HFFc6 (cell line): ENCODE measurements at regions not wholly inside any gene's neighbourhood (a gene's known extent, or its start where the extent isn't known, plus 50 kb on each side); places are given as distances from the start of the nearest gene placed in this dataset.
"Not testable (repeated sequence)": the region's sequence is repeated elsewhere in the genome, so short reads cannot be mapped to it uniquely, and the experiment has no call there.

Experiments used
- DNase-seq: peaks from one replicate; pipeline ENCODE4 v3.0.0-alpha.2; 2018
- H3K27ac Mint-ChIP-seq: 2 replicates; pipeline ENCODE4 v1.8.0; 2020; ENCODE audit warnings: mild to moderate bottlenecking, mixed read lengths
- H3K27me3 Mint-ChIP-seq: 2 replicates; pipeline ENCODE4 v1.8.0; 2021; ENCODE audit warnings: mild to moderate bottlenecking, moderate library complexity, mixed read lengths; ENCODE audit not compliant: insufficient read depth
- H3K36me3 Mint-ChIP-seq: 2 replicates; pipeline ENCODE4 v1.8.0; 2021; ENCODE audit warnings: low read depth, mixed read lengths
- H3K4me1 Mint-ChIP-seq: 2 replicates; pipeline ENCODE4 v1.8.0; 2020; ENCODE audit warnings: low read depth, mixed read lengths
- H3K4me3 Mint-ChIP-seq: 2 replicates; pipeline ENCODE4 v1.8.0; 2020; ENCODE audit warnings: mild to moderate bottlenecking, moderate library complexity, mixed read lengths
- H3K9me3 Mint-ChIP-seq: 2 replicates; pipeline ENCODE4 v1.8.0; 2020; ENCODE audit warnings: mild to moderate bottlenecking, mixed read lengths

DNA sequence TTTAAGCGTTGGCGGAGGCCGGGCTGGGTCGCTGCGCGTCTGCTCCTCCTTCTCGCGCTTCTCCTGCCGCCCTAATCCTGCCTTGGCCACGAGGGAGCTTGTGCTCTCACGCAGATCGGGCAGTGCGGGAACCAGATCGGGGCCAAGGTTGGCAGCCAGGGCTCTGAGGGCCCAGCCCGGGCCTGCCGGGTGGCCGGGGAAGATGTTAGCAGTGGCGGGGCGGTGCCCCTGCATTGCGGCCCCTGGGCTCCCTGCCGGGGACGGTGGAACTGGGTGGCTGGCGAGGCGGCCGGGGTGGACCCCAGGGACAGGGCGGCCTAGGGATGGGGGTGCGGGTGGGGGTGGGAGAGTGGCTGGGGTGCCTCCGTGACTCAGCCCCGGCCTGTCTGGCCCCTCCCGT is 297.4 kb downstream of the CACNA1B start:
- not testable (repeated sequence) for H3K36me3 Mint-ChIP-seq, DNase-seq, H3K9me3 Mint-ChIP-seq, H3K27me3 Mint-ChIP-seq, H3K4me1 Mint-ChIP-seq, H3K4me3 Mint-ChIP-seq, H3K27ac Mint-ChIP-seq

DNA sequence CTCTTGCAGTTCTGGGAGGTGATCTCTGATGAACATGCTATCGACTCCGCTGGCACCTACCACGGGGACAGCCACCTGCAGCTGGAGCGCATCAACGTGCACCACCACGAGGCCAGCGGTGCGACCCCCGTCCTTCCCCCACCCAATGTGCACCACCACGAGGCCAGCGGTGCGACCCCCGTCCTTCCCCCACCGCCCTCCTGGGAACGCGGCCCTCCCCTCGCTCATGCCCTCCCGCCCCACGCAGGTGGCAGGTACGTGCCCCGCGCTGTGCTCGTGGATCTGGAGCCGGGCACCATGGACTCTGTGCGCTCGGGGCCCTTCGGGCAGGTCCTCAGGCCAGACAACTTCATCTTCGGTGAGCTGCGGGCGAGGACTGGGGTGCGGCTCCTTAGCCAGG is 297.8 kb downstream of the CACNA1B start:
- not testable (repeated sequence) for H3K9me3 Mint-ChIP-seq, DNase-seq, H3K4me1 Mint-ChIP-seq, H3K4me3 Mint-ChIP-seq, H3K36me3 Mint-ChIP-seq, H3K27me3 Mint-ChIP-seq, H3K27ac Mint-ChIP-seq

DNA sequence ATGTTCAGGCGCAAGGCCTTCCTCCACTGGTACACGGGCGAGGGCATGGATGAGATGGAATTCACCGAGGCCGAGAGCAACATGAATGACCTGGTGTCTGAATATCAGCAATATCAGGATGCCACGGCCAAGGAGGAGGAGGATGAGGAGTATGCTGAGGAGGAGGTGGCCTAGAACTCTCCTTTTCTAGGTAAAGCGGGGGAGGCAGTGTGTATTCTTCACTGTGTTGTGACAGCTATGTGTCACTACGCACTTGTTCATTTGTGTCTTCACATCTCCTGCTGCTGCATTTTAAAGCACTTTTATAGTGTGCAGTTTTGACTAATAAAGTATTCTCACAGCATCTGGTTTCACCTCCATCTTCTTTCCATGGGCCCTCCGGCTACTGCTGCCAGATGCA is 299.5 kb downstream of the CACNA1B start:
- H3K36me3 Mint-ChIP-seq = not testable (repeated sequence)

DNA sequence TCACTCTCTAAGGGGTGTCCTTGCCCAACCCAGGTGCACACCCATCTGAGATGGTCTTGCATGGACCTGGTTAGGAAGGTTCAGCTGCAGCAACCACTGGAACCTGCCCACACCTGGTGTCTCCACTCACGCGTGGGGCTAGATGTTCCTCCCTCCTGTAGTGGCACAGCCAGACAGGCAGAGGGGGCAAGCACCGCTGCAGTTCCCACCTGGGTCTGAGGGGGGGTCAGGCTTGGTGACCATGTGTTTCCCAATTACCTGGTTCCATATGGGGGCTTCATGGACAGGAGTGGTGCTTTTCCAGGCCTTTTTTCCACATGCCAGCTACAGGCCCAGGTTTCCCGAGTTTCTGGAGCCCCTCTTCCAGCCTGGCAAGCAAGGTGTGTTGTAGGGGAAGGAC is 301.4 kb downstream of the CACNA1B start:
- H3K4me3 Mint-ChIP-seq, H3K27ac Mint-ChIP-seq, H3K4me1 Mint-ChIP-seq, H3K9me3 Mint-ChIP-seq, H3K27me3 Mint-ChIP-seq, DNase-seq, H3K36me3 Mint-ChIP-seq: not testable (repeated sequence)

More for the DNA sequence above, 299.5 kb downstream of the CACNA1B start:
- not testable (repeated sequence) for DNase-seq, H3K9me3 Mint-ChIP-seq, H3K27ac Mint-ChIP-seq, H3K4me1 Mint-ChIP-seq, H3K27me3 Mint-ChIP-seq, H3K4me3 Mint-ChIP-seq

DNA sequence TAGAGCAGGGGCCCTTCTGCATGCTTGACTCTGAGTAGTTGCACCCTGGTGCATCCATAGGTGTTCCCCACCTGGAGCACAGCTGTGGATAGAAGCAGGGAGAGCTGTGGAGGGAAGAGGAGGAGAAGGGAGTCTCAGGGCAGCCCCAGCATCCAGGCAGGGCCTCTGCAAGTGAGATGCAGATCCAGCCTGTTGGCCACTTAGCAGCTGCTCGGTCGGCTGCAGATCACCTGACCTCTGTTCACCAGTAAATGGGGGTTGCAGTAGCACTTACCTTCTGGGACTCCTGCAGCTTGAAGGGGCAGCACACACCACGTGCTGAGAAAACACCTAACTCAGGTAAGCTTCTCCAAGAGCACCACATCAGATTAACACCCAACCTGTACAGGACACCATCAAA is 302.1 kb downstream of the CACNA1B start:
- not testable (repeated sequence) for H3K27me3 Mint-ChIP-seq, H3K36me3 Mint-ChIP-seq, DNase-seq, H3K4me1 Mint-ChIP-seq, H3K9me3 Mint-ChIP-seq, H3K4me3 Mint-ChIP-seq, H3K27ac Mint-ChIP-seq

DNA sequence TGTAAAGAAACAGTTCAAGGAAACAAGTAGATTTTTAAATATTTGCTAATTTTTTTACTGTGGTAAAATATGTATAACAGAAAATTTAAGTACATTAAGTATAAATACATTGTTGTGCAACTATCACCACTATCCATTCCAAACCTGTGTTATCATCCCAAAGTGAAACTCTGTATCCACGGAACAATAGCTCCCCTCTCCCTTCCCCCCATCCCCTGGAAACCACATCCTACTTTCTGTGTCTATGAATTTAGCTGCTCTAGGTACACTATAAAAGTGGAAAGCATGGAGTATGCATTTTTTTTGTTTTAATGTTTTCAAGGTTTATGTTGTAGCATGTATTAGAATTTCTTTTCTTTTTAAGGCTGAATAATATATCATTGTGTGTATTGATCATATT is 304.4 kb downstream of the CACNA1B start:
- not testable (repeated sequence) for H3K4me3 Mint-ChIP-seq, H3K36me3 Mint-ChIP-seq, H3K4me1 Mint-ChIP-seq, H3K27ac Mint-ChIP-seq, DNase-seq, H3K9me3 Mint-ChIP-seq, H3K27me3 Mint-ChIP-seq

DNA sequence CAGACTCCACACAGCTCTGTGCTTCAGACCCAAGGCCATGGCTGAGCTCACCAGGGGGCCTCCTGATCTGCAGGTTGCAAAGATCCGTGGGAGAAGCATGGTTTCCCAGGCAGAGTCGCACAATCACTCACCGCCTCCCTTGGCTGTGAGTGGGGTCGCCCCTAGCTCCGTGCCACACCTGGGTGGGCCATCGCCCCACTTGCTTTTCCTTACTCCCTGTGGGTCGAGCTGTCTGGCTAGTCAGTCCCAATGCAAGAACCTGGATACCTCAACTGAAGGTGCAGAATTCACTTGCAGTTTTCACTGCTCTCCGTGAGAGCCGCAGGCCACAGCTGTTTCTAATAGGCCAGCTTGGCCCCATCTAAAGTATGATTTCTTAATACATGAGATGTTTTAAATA is 319.6 kb downstream of the CACNA1B start:
- DNase-seq, H3K27ac Mint-ChIP-seq, H3K4me3 Mint-ChIP-seq, H3K27me3 Mint-ChIP-seq, H3K36me3 Mint-ChIP-seq, H3K4me1 Mint-ChIP-seq, H3K9me3 Mint-ChIP-seq: not testable (repeated sequence)

DNA sequence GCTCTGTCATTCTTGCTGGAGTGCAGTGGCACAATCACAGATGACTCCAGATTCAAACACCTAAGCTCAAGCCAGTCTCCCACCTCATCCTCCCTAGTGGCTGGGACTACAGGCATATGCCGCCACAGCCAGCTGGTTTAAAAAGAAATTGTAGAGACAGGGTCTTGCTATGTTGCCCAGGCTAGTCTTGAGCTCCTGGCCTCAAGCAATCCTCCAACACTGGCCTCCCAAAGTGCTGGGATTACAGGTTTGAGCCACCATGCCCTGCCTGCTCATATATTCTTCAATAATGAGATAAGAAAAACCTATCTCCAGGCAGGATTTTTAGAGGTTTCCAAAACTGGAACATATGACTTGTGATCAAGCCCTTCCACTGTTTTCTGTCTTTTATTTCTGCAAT is 321.4 kb downstream of the CACNA1B start:
- H3K27ac Mint-ChIP-seq, H3K4me1 Mint-ChIP-seq, H3K27me3 Mint-ChIP-seq, DNase-seq, H3K36me3 Mint-ChIP-seq, H3K9me3 Mint-ChIP-seq, H3K4me3 Mint-ChIP-seq: not testable (repeated sequence)

DNA sequence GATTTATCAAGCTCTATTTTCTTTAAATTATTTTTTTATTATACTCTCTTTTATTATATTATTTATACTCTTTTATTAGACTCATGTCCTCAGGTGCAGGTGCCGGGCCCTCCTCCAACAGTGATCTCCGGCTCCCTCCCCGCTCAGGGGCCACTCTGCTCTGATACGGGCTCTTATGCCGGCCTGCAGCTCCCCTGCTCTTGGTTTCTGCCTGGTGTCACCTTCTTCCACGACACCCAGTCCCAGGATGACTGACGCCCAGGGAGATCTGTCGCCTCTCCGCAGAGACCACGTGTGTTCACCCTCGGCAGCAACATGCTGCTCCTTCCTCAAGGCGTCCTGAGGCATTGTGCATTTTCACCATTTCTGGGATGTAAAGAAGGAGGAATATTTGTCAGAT is 322.3 kb downstream of the CACNA1B start:
- not testable (repeated sequence) for H3K4me3 Mint-ChIP-seq, H3K36me3 Mint-ChIP-seq, DNase-seq, H3K27ac Mint-ChIP-seq, H3K4me1 Mint-ChIP-seq, H3K9me3 Mint-ChIP-seq, H3K27me3 Mint-ChIP-seq

DNA sequence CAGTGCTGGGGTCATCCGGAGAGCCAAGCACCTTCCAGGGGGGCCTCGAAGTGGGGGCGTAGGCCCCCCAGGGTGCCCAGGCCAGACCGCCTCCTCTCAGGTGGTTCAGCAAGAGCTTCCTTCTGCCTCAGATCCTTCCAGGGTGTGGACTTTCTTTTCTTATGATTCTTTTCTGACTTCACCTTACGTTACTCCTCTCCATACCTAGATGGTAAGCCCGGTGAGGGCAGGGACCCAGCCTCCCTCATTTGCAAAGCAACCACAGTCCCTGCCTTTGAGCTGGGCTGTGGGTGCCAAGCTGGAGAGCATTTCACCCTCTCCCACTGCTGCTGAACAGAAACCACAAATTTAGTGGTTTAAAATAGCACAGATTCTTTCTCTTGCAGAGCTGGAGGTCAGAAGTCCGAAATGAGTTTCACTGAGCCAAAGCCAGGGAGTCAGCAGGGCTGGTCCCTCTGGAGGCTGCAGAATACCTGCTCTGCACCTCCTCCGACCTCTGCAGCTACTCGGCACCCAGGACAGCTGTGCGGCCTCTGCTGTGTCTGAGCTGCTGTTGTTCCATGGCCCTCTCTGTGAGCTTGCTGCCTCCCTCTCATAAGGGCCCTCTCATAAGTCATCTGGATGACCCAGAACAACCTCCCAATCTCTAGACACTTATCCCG is 323.0 kb downstream of the CACNA1B start:
- H3K4me3 Mint-ChIP-seq, H3K27ac Mint-ChIP-seq, H3K36me3 Mint-ChIP-seq, H3K9me3 Mint-ChIP-seq, DNase-seq, H3K27me3 Mint-ChIP-seq, H3K4me1 Mint-ChIP-seq: not testable (repeated sequence)

DNA sequence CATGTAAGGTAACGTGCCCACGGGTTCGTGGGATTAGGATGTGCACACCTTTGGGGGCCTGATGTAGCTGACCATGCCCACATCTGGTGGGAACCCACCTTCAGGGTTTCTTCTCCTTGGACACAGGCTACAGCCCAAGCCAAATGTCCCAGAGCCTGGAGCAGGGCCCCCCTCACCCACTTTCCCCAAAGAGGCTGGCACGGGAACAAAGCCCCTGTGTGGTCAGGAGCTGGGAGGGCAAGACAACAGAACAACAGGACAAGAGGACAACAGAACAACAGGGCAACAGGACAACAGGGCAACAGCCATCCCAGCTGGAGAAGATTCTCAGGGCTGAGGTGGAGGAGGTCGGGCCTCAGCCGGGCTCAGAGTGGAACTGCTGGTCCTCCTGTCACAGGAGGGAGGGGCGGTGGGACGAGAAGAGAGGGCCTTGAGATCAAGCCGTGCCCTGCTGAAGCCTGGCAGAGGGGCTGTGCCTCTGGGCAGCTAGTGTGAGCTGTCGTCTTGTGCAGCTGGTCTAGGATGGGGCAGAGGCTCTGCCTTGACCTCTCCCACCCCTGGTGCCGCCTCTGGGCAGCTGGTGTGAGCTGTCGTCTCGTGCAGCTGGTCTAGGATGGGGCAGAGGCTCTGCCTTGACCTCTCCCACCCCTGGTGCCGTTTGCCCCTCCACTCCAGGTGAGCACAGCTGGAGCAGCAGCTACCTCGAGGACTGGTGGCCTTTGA is 323.7 kb downstream of the CACNA1B start:
- not testable (repeated sequence) for H3K27ac Mint-ChIP-seq, H3K9me3 Mint-ChIP-seq, DNase-seq, H3K4me3 Mint-ChIP-seq, H3K27me3 Mint-ChIP-seq, H3K4me1 Mint-ChIP-seq, H3K36me3 Mint-ChIP-seq

DNA sequence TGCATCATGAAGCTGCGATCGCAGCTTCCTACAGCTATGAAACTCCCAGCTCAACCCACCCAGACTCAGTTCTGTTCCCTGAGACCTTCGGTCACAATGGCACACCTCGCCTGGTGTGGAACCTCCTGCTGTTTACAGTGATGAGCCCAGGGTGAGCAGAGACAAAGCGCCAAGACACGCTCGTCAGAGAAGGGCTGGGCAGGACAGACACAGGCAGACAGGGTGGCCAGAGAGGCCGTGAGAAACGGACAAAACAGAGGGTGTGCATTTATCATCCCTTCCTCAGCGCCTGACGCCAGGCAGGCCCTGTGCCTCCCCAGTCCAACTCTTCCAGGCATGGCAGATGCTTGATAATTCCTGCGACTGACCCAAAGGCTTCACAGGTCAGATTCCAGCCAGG is 324.5 kb downstream of the CACNA1B start:
- not testable (repeated sequence) for DNase-seq, H3K9me3 Mint-ChIP-seq, H3K36me3 Mint-ChIP-seq, H3K4me1 Mint-ChIP-seq, H3K27me3 Mint-ChIP-seq, H3K4me3 Mint-ChIP-seq, H3K27ac Mint-ChIP-seq

DNA sequence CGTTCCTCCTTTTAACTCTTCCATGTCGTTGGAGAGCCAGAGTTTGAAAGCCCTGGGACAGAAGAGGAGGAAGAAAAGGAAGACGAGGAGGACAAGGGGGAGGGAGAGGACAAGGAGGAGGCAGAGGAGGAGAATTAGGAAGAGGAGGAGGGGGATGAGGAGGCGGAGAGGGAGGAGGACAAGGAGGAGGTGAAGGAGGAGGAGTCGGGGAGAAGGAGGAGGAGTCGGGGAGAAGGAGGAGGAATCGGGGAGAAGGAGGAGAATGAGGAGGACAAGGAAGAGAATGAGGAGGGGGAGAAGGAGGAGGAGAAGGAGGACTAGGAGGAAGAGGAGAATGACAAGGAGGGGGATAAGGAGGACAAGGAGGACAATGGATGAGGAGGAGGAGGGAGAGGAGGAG is 325.7 kb downstream of the CACNA1B start:
- not testable (repeated sequence) for H3K27ac Mint-ChIP-seq, DNase-seq, H3K4me3 Mint-ChIP-seq, H3K4me1 Mint-ChIP-seq, H3K36me3 Mint-ChIP-seq, H3K27me3 Mint-ChIP-seq, H3K9me3 Mint-ChIP-seq

DNA sequence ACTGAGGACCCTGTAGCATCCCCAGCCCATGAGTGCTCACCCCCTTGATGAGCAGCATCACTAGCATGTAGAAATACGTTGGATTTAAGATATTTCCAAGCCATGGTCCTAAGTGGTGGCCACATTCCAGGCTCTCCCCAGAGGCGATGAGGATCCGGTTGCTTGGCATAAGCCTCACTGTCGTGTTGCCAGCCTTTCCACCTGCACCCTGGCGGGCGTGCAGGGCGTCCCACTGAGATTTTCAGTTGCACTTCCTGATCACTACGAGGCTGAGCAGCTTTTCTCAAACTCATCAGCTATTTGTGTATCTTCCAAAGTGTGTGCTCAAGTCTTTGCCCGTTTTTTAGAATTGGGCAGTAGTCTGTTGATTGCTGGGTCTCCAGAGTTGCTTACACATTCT is 326.3 kb downstream of the CACNA1B start:
- H3K27me3 Mint-ChIP-seq, H3K4me3 Mint-ChIP-seq, H3K4me1 Mint-ChIP-seq, DNase-seq, H3K27ac Mint-ChIP-seq, H3K9me3 Mint-ChIP-seq, H3K36me3 Mint-ChIP-seq: not testable (repeated sequence)

DNA sequence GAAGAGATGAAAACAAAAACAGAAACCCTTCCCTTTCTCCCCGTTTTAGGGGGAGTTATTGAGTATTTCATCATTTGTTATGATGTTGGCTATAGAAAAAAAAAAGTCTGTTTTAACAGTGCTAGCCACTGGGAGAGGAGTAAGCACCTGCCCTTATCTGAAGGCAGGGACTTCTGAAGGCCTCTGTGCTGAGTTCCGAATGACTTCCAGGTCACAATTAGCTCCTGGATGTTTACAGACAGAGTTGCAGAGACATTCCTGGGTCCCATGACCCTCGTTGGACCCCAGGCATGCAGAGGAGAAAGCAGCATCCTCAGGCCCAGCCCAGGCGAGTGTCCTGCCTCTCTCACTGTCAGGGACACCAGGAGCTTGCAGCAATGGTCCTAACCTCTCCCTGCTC is 328.5 kb downstream of the CACNA1B start:
- not testable (repeated sequence) for H3K27ac Mint-ChIP-seq, H3K36me3 Mint-ChIP-seq, DNase-seq, H3K4me1 Mint-ChIP-seq, H3K27me3 Mint-ChIP-seq, H3K9me3 Mint-ChIP-seq, H3K4me3 Mint-ChIP-seq
